SK-N-SH treated with all-trans-retinoic acid at 6 μM for 48 hours (cell line): ENCODE measurements at regions not wholly inside any gene's neighbourhood (a gene's known extent, or its start where the extent isn't known, plus 50 kb on each side); places are given as distances from the start of the nearest gene placed in this dataset.

ENCODE experiments used
- ATAC-seq: fragments of 200-7000 bp; cut with Tn5 transposase; 3 replicates; pipeline ENCODE4 v1.9.1; 2020; ENCODE audit warnings: mild to moderate bottlenecking, moderate library complexity
- ARNTL ChIP-seq: fragments of 450-650 bp; formaldehyde crosslinking; IDR thresholded peaks from 2 replicates; pipeline ENCODE4 v1.5.0; 2020; ENCODE audit warnings: low read depth, mild to moderate bottlenecking, moderate library complexity, borderline replicate concordance
- BACH2 ChIP-seq: fragments of 250-450 bp; sonication (Bioruptor Pico); IDR thresholded peaks from 2 replicates; pipeline ENCODE4 v1.9.0; 2021; ENCODE audit warnings: mild to moderate bottlenecking, borderline replicate concordance
- CSDC2 ChIP-seq: fragments of 250-450 bp; sonication (Bioruptor Pico); IDR thresholded peaks from 2 replicates; pipeline ENCODE4 v1.5.0; 2020; ENCODE audit warnings: mild to moderate bottlenecking, moderate library complexity
- ESRRG ChIP-seq: fragments of 250-450 bp; sonication (Bioruptor Pico); IDR thresholded peaks from 2 replicates; pipeline ENCODE4 v1.6.1; 2021; ENCODE audit warnings: mild to moderate bottlenecking
- GLIS3 ChIP-seq: fragments of 250-450 bp; sonication (Bioruptor Pico); IDR thresholded peaks from 2 replicates; pipeline ENCODE4 v1.5.0; 2020; ENCODE audit warnings: mild to moderate bottlenecking, moderate library complexity
- ISL1 ChIP-seq: fragments of 250-450 bp; sonication (Bioruptor Pico); IDR thresholded peaks from 2 replicates; pipeline ENCODE4 v2.1.2; 2022; ENCODE audit warnings: mild to moderate bottlenecking, moderate library complexity
- OSR1 ChIP-seq: fragments of 250-450 bp; sonication (Bioruptor Pico); IDR thresholded peaks from 2 replicates; pipeline ENCODE4 v1.8.0; 2022; ENCODE audit warnings: moderate library complexity, mild to moderate bottlenecking, inconsistent platforms
- PPARA ChIP-seq: fragments of 250-450 bp; sonication (Bioruptor Pico); IDR thresholded peaks from 2 replicates; pipeline ENCODE4 v1.5.0; 2020; ENCODE audit warnings: mild to moderate bottlenecking, borderline replicate concordance
- RARB ChIP-seq: fragments of 250-450 bp; sonication (Bioruptor Pico); IDR thresholded peaks from 2 replicates; pipeline ENCODE4 v1.8.0; 2021; ENCODE audit warnings: mild to moderate bottlenecking, moderate library complexity
- SNAI2 ChIP-seq: fragments of 250-450 bp; sonication (Bioruptor Pico); IDR thresholded peaks from 2 replicates; pipeline ENCODE4 v1.5.0; 2020; ENCODE audit warnings: mild to moderate bottlenecking, moderate library complexity
- TCF4 ChIP-seq: fragments of 250-450 bp; sonication (Bioruptor Pico); IDR thresholded peaks from 2 replicates; pipeline ENCODE4 v1.8.0; 2021; ENCODE audit warnings: mild to moderate bottlenecking, moderate library complexity, borderline replicate concordance
- TOX ChIP-seq: fragments of 250-450 bp; sonication (Bioruptor Pico); IDR thresholded peaks from 2 replicates; pipeline ENCODE4 v1.8.0; 2021; ENCODE audit warnings: mild to moderate bottlenecking, moderate library complexity, borderline replicate concordance
- ZC3H10 ChIP-seq: fragments of 250-450 bp; sonication (Bioruptor Pico); IDR thresholded peaks from 2 replicates; pipeline ENCODE4 v1.5.1; 2021; ENCODE audit warnings: mild to moderate bottlenecking, moderate library complexity
- ZFP3 ChIP-seq: fragments of 250-450 bp; sonication (Bioruptor Pico); IDR thresholded peaks from 2 replicates; pipeline ENCODE4 v1.5.0; 2020; ENCODE audit warnings: mild to moderate bottlenecking, moderate library complexity
- ZFP30 ChIP-seq: fragments of 450-650 bp; formaldehyde crosslinking; IDR thresholded peaks from 2 replicates; pipeline ENCODE4 v1.5.0; 2022; ENCODE audit warnings: mild to moderate bottlenecking, moderate library complexity
- ZNF565 ChIP-seq: fragments of 450-650 bp; formaldehyde crosslinking; conservative IDR thresholded peaks from 2 replicates; pipeline ENCODE4 v1.5.0; 2020; ENCODE audit warnings: low read depth, mild to moderate bottlenecking, moderate library complexity
- ZNF70 ChIP-seq: fragments of 450-650 bp; formaldehyde crosslinking; IDR thresholded peaks from 2 replicates; pipeline ENCODE4 v1.5.0; 2020; ENCODE audit warnings: mild to moderate bottlenecking, moderate library complexity
- ZNF8 ChIP-seq: fragments of 450-650 bp; formaldehyde crosslinking; IDR thresholded peaks from 2 replicates; pipeline ENCODE4 v1.5.0; 2020; ENCODE audit warnings: mild to moderate bottlenecking, moderate library complexity
- TF ChIP-seq, protein P1 (sequence below): fragments of 250-450 bp; sonication (Bioruptor Pico); IDR thresholded peaks from 2 replicates; pipeline ENCODE4 v1.5.1; 2021; ENCODE audit warnings: mild to moderate bottlenecking, moderate library complexity
- TF ChIP-seq, protein P2 (sequence below): fragments of 250-450 bp; sonication (Bioruptor Pico); IDR thresholded peaks from 2 replicates; pipeline ENCODE4 v1.5.1; 2020; ENCODE audit warnings: low read depth, mild to moderate bottlenecking, moderate library complexity
- TF ChIP-seq, protein P3 (sequence below): fragments of 250-450 bp; sonication (Bioruptor Pico); IDR thresholded peaks from 2 replicates; pipeline ENCODE4 v1.8.0; 2021; ENCODE audit warnings: low read depth, mild to moderate bottlenecking, moderate library complexity, borderline replicate concordance
- TF ChIP-seq, protein P4 (sequence below): fragments of 250-450 bp; sonication (Bioruptor Pico); IDR thresholded peaks from 2 replicates; pipeline ENCODE4 v1.5.0; 2020; ENCODE audit warnings: mild to moderate bottlenecking, moderate library complexity
- TF ChIP-seq, protein P5 (sequence below): fragments of 250-450 bp; sonication (Bioruptor Pico); IDR thresholded peaks from 2 replicates; pipeline ENCODE4 v1.8.0; 2020; ENCODE audit warnings: mild to moderate bottlenecking, moderate library complexity, borderline replicate concordance

DNA sequence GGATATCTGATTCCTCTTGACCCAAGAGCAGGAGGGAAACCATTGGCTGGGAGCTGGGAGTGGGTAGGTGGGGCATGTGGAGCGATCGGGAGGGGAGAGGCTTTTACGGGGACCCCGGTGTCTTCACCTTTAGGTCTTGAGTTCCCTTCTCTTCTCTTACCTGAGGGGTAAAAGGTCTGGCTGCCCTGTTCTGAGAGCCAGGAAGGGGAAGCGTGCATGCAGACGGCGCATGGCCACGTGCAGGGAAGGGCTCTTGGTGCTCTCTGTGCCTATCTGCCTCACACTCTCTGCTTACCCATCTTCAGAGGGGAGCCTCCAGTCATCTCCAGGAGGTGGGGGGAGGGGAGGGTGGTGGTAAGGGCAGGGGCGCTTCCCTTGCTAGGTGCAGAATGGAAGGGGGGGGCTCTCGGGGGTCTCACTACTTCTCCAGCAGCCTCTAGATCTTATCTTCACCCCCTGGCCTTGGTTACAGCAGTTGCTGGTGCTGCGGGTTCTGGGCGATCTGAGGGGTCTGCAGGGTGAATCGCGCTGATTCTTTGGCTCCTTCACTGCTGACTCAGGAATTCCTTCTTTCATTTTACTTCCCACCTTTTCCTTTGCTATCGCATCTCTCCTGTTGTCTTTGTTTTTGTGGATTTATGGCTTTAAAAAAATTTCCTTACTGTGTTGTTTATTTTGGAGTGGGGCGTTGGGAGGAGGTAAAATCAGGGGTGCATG lies 225.8 kb upstream of the HS6ST1 start:
- ATAC-seq, result no peak
- TF ChIP-seq, protein P1, sequence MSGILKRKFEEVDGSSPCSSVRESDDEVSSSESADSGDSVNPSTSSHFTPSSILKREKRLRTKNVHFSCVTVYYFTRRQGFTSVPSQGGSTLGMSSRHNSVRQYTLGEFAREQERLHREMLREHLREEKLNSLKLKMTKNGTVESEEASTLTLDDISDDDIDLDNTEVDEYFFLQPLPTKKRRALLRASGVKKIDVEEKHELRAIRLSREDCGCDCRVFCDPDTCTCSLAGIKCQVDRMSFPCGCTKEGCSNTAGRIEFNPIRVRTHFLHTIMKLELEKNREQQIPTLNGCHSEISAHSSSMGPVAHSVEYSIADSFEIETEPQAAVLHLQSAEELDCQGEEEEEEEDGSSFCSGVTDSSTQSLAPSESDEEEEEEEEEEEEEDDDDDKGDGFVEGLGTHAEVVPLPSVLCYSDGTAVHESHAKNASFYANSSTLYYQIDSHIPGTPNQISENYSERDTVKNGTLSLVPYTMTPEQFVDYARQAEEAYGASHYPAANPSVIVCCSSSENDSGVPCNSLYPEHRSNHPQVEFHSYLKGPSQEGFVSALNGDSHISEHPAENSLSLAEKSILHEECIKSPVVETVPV (CRISPR knock-in tag), result no peak
- TF ChIP-seq ZNF565 (CRISPR knock-in tag) (no peak), OSR1 (CRISPR knock-in tag) (no peak), SNAI2 (CRISPR knock-in tag) (no peak), ZNF70 (no peak), TOX (CRISPR knock-in tag) (no peak), BACH2 (CRISPR knock-in tag) (no peak), PPARA (no peak), TCF4 (no peak), ZFP3 (CRISPR knock-in tag) (no peak), RARB (CRISPR knock-in tag) (no peak), ZFP30 (CRISPR knock-in tag) (no peak)
- TF ChIP-seq, protein P2, sequence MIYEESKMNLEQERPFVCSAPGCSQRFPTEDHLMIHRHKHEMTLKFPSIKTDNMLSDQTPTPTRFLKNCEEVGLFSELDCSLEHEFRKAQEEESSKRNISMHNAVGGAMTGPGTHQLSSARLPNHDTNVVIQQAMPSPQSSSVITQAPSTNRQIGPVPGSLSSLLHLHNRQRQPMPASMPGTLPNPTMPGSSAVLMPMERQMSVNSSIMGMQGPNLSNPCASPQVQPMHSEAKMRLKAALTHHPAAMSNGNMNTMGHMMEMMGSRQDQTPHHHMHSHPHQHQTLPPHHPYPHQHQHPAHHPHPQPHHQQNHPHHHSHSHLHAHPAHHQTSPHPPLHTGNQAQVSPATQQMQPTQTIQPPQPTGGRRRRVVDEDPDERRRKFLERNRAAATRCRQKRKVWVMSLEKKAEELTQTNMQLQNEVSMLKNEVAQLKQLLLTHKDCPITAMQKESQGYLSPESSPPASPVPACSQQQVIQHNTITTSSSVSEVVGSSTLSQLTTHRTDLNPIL (CRISPR knock-in tag), result no peak
- TF ChIP-seq, all 23 proteins: peak for 0

DNA sequence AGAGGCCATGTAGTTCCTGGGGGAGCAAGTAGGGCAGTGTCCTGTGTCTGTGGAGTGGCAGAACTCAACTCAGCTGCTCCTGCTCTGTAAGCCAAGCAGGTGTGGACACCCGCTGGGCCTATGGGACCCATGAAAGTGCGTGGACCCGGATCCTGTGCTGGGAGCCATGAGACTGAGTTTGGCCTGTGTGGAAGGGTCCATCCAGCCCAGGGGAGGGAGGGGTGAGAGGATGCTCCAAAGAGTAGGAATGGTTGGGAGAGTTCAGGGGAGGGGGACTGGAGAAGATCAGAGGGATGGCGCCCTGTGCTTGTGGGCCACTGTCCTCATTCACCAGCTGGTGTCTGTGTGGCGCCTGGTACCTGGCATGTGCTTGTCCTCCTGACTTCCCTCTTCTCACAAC lies 226.4 kb upstream of the HS6ST1 start:
- no peak for ATAC-seq
- no peak for TF ChIP-seq CSDC2 (CRISPR knock-in tag)
- TF ChIP-seq ZFP3 (CRISPR knock-in tag), result no peak
- TF ChIP-seq ESRRG (CRISPR knock-in tag), result no peak
- TF ChIP-seq ZNF8 (CRISPR knock-in tag), result no peak
- TF ChIP-seq OSR1 (CRISPR knock-in tag), result no peak
- TF ChIP-seq, protein P2 (CRISPR knock-in tag), result no peak
- no peak for TF ChIP-seq GLIS3
- TF ChIP-seq, protein P3, sequence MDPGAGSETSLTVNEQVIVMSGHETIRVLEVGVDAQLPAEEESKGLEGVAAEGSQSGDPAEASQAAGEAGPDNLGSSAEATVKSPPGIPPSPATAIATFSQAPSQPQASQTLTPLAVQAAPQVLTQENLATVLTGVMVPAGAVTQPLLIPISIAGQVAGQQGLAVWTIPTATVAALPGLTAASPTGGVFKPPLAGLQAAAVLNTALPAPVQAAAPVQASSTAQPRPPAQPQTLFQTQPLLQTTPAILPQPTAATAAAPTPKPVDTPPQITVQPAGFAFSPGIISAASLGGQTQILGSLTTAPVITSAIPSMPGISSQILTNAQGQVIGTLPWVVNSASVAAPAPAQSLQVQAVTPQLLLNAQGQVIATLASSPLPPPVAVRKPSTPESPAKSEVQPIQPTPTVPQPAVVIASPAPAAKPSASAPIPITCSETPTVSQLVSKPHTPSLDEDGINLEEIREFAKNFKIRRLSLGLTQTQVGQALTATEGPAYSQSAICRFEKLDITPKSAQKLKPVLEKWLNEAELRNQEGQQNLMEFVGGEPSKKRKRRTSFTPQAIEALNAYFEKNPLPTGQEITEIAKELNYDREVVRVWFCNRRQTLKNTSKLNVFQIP, result no peak
- no peak for TF ChIP-seq SNAI2 (CRISPR knock-in tag)
- no peak for TF ChIP-seq ZFP30 (CRISPR knock-in tag)
- no peak for TF ChIP-seq ARNTL (CRISPR knock-in tag)
- TF ChIP-seq BACH2 (CRISPR knock-in tag), result no peak
- no peak for TF ChIP-seq RARB (CRISPR knock-in tag)
- TF ChIP-seq PPARA, result no peak
- TF ChIP-seq, protein P4, sequence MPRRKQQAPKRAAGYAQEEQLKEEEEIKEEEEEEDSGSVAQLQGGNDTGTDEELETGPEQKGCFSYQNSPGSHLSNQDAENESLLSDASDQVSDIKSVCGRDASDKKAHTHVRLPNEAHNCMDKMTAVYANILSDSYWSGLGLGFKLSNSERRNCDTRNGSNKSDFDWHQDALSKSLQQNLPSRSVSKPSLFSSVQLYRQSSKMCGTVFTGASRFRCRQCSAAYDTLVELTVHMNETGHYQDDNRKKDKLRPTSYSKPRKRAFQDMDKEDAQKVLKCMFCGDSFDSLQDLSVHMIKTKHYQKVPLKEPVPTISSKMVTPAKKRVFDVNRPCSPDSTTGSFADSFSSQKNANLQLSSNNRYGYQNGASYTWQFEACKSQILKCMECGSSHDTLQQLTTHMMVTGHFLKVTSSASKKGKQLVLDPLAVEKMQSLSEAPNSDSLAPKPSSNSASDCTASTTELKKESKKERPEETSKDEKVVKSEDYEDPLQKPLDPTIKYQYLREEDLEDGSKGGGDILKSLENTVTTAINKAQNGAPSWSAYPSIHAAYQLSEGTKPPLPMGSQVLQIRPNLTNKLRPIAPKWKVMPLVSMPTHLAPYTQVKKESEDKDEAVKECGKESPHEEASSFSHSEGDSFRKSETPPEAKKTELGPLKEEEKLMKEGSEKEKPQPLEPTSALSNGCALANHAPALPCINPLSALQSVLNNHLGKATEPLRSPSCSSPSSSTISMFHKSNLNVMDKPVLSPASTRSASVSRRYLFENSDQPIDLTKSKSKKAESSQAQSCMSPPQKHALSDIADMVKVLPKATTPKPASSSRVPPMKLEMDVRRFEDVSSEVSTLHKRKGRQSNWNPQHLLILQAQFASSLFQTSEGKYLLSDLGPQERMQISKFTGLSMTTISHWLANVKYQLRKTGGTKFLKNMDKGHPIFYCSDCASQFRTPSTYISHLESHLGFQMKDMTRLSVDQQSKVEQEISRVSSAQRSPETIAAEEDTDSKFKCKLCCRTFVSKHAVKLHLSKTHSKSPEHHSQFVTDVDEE (CRISPR knock-in tag), result no peak
- no peak for TF ChIP-seq ISL1 (CRISPR knock-in tag)
- TF ChIP-seq TOX (CRISPR knock-in tag), result no peak
- TF ChIP-seq ZNF565 (CRISPR knock-in tag), result no peak
- TF ChIP-seq, protein P5, sequence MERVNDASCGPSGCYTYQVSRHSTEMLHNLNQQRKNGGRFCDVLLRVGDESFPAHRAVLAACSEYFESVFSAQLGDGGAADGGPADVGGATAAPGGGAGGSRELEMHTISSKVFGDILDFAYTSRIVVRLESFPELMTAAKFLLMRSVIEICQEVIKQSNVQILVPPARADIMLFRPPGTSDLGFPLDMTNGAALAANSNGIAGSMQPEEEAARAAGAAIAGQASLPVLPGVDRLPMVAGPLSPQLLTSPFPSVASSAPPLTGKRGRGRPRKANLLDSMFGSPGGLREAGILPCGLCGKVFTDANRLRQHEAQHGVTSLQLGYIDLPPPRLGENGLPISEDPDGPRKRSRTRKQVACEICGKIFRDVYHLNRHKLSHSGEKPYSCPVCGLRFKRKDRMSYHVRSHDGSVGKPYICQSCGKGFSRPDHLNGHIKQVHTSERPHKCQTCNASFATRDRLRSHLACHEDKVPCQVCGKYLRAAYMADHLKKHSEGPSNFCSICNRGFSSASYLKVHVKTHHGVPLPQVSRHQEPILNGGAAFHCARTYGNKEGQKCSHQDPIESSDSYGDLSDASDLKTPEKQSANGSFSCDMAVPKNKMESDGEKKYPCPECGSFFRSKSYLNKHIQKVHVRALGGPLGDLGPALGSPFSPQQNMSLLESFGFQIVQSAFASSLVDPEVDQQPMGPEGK (CRISPR knock-in tag), result no peak
- no peak for TF ChIP-seq ZC3H10 (CRISPR knock-in tag)
